HFFc6 (cell line): ENCODE measurements at regions not wholly inside any gene's neighbourhood (a gene's known extent, or its start where the extent isn't known, plus 50 kb on each side); places are given as distances from the start of the nearest gene placed in this dataset.

Experiments
- DNase-seq: peaks from one replicate; pipeline ENCODE4 v3.0.0-alpha.2; 2018
- H3K27ac Mint-ChIP-seq: 2 replicates; pipeline ENCODE4 v1.8.0; 2020; ENCODE audit warnings: mild to moderate bottlenecking, mixed read lengths
- H3K27me3 Mint-ChIP-seq: 2 replicates; pipeline ENCODE4 v1.8.0; 2021; ENCODE audit warnings: mild to moderate bottlenecking, moderate library complexity, mixed read lengths; ENCODE audit not compliant: insufficient read depth
- H3K36me3 Mint-ChIP-seq: 2 replicates; pipeline ENCODE4 v1.8.0; 2021; ENCODE audit warnings: low read depth, mixed read lengths
- H3K4me1 Mint-ChIP-seq: 2 replicates; pipeline ENCODE4 v1.8.0; 2020; ENCODE audit warnings: low read depth, mixed read lengths
- H3K4me3 Mint-ChIP-seq: 2 replicates; pipeline ENCODE4 v1.8.0; 2020; ENCODE audit warnings: mild to moderate bottlenecking, moderate library complexity, mixed read lengths
- H3K9me3 Mint-ChIP-seq: 2 replicates; pipeline ENCODE4 v1.8.0; 2020; ENCODE audit warnings: mild to moderate bottlenecking, mixed read lengths
- TF ChIP-seq, protein P1 (sequence below): fragments of 200-600 bp; sonication (generic); IDR thresholded peaks from 2 replicates; pipeline ENCODE4 v1.5.0; 2021; ENCODE audit warnings: antibody characterized with exemption, mild to moderate bottlenecking

DNA sequence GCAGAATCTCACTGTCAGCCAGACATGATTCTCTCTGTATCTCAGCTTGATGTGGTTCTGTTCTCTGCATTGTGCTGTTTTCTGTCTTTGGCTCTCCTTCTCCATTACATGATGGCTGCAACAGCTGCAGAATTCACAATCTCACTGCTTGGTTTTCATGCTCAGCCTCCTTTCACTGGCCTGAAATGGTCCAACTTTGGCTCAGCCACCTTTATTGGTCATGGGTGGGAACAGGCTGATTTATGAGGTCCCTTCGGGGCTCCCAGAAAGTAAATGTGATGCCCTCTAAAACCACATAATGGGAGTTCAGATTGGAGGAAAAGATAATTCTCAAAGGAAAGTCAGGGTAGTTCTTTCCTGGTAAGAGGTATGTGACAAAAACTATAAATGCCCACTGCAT, 597.0 kb downstream of the ETNK1 start:
- no peaks in the 10 kb centered on the region for H3K27me3 Mint-ChIP-seq
- no peak for DNase-seq
- H3K4me1 Mint-ChIP-seq = no peaks in the 10 kb centered on the region
- H3K4me3 Mint-ChIP-seq = no peak overlapping the region
- H3K36me3 Mint-ChIP-seq = no peaks in the 10 kb centered on the region
- TF ChIP-seq, protein P1, sequence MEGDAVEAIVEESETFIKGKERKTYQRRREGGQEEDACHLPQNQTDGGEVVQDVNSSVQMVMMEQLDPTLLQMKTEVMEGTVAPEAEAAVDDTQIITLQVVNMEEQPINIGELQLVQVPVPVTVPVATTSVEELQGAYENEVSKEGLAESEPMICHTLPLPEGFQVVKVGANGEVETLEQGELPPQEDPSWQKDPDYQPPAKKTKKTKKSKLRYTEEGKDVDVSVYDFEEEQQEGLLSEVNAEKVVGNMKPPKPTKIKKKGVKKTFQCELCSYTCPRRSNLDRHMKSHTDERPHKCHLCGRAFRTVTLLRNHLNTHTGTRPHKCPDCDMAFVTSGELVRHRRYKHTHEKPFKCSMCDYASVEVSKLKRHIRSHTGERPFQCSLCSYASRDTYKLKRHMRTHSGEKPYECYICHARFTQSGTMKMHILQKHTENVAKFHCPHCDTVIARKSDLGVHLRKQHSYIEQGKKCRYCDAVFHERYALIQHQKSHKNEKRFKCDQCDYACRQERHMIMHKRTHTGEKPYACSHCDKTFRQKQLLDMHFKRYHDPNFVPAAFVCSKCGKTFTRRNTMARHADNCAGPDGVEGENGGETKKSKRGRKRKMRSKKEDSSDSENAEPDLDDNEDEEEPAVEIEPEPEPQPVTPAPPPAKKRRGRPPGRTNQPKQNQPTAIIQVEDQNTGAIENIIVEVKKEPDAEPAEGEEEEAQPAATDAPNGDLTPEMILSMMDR = no peak
- no peak overlapping the region for H3K27ac Mint-ChIP-seq
- H3K9me3 Mint-ChIP-seq = peaks cover 21% of the 10 kb centered on the region

DNA sequence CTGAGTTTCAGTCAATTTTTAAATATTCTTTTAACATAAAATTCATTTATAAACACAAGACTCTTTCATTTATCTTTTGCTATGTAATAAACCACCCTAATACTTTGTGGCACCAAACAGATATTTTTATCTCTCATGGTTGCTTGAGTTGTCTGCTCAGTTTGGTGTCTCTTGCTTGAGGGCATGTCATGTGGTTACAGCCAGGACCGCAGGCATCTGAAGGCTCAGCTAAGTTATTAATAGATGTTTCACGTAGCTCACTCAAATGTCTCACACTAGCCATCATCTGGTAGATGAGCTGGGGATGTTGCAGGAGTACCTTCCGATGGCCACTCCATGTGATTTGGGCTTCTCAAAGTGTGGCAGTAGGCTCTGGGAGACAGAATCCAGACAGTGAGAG, 597.8 kb downstream of the ETNK1 start:
- Mint-ChIP-seq H3K27me3 (no peaks in the 10 kb centered on the region), H3K9me3 (peaks cover 21% of the 10 kb centered on the region), H3K4me1 (no peaks in the 10 kb centered on the region), H3K36me3 (no peaks in the 10 kb centered on the region), H3K4me3 (no peak overlapping the region), H3K27ac (no peak overlapping the region)
- DNase-seq = no peak
- TF ChIP-seq, protein P1 = no peak

DNA sequence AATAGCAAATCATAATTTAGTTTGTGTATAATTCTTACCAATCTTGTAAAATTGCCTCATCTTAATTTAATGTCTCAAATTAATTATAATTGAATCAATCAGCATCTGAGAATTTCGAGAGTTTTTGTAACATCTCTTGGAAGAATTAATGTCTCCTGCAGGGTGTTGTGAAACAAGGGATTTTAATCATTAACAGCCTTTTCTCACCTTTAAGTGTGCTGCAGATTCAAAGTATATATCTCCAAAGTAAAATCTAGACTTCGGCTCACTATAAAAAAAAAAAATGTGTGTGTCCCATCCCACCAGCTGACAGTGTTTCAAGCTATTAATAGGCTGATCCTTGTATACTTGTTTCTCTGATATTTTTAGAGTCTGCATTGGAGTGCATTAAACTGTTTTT, 603.1 kb downstream of the ETNK1 start:
- Mint-ChIP-seq H3K4me3 (no peak overlapping the region), H3K9me3 (peaks cover 17% of the 10 kb centered on the region), H3K27ac (no peak overlapping the region)

DNA sequence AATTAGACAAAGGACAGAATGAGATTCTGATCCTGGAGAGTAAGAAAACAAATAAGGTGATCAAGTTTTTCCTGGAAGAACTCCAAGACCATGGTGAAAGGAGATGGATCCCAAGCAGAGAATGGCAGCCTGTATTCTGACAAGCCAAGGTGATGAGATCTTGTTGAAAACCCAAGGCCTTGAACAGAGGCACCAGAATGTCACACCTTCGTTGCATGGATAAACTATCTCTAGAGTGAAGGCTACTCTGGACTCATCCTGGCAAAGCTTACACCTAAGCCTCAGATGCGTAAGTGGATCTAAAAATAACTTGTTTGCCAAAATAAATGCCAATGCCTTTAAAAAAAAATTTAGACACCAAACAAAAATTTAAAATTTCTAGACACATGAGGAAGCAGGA, 605.9 kb downstream of the ETNK1 start:
- Mint-ChIP-seq H3K9me3 (peaks cover 32% of the 10 kb centered on the region), H3K27me3 (no peaks in the 10 kb centered on the region), H3K4me1 (no peaks in the 10 kb centered on the region), H3K36me3 (no peaks in the 10 kb centered on the region), H3K27ac (no peak overlapping the region), H3K4me3 (no peak overlapping the region)
- TF ChIP-seq, protein P1 = no peak
- DNase-seq = no peak

More for the DNA sequence above, 603.1 kb downstream of the ETNK1 start:
- no peak for DNase-seq
- no peaks in the 10 kb centered on the region for H3K27me3 Mint-ChIP-seq
- TF ChIP-seq, protein P1 = no peak
- no peaks in the 10 kb centered on the region for H3K36me3 Mint-ChIP-seq
- H3K4me1 Mint-ChIP-seq = no peaks in the 10 kb centered on the region

DNA sequence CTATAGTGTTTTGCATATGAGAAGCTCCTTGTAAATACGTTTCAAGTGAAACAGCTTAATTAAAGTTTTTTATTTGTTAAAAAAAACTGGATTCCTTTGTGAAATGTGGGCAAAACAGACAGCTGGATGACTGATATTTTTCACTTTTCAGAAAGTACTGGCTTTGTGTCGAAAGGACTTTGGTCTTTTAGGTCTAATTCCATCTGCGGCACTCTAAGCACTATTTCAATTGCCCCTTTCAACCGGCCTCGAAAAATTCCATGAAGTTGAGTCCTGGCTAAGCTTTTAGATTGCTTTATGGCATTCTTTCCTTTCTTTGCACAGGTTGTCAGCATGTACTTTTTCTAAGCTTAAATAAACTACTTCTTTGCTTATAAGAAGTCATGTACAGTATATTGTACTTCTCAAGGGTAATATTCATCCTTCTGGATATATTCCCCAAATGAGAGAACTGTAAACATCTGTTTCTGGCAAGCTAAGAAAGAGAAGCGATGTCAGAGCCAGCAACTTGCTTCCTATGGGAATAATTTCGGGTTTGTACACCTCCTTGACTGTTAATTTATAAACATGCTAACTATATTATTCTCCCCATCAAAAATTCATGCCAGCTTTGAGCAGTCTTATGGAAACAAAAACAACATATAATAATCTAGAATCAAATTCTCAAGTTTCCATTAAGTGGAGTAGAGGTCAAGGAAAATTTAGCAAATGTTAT, 611.3 kb downstream of the ETNK1 start:
- Mint-ChIP-seq H3K27me3 (no peaks in the 10 kb centered on the region), H3K9me3 (peaks cover 35% of the 10 kb centered on the region), H3K4me3 (no peak overlapping the region), H3K36me3 (no peaks in the 10 kb centered on the region), H3K4me1 (no peaks in the 10 kb centered on the region), H3K27ac (no peak overlapping the region)
- TF ChIP-seq, protein P1 = no peak
- no peak for DNase-seq

DNA sequence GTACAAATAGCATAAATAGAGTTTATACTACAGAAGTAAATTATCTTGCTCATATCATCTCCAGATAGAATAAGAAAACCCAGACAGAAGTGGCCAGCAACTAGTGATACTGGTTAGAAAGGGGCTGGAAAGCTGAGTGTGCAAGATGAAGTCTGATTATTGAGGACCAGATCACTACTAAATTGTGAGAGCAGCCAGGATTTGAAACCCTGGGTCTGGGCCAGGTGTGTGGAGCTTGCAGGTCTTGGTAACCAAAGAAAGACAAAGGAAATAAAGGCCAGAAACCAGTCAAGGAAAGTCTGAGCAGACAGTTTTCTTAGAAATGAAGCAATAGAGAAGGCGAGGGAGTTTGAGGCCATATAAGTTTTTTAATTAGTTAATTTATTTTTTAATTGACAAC, 611.8 kb downstream of the ETNK1 start:
- Mint-ChIP-seq H3K4me3 (no peak overlapping the region), H3K9me3 (peaks cover 31% of the 10 kb centered on the region), H3K36me3 (no peaks in the 10 kb centered on the region), H3K4me1 (no peaks in the 10 kb centered on the region), H3K27me3 (no peaks in the 10 kb centered on the region), H3K27ac (no peak overlapping the region)
- TF ChIP-seq, protein P1 = no peak
- no peak for DNase-seq
